SK-N-SH (cell line): ENCODE measurements at regions not wholly inside any gene's neighbourhood (a gene's known extent, or its start where the extent isn't known, plus 50 kb on each side); places are given as distances from the start of the nearest gene placed in this dataset.

Experiments used
- CTCF ChIA-PET: fragments of 300-600, 350-600 bp; formaldehyde crosslinking; extraction: SDS; loops from one replicate; lab custom pipeline; 2021; lab: Yijun Ruan, JAX
- POLR2A ChIA-PET: fragments of 350-600 bp; sonication (Branson Sonifier 250); formaldehyde crosslinking; extraction: SDS; loops from one replicate; lab custom pipeline; 2020; ENCODE audit warnings: antibody characterized with exemption, inconsistent platforms; lab: Yijun Ruan, JAX
- DNase-seq: peaks from one replicate; pipeline ENCODE4 v3.0.0; 2012
- H2AFZ ChIP-seq: fragments of 200-600 bp; sonication (generic); 2 replicates; pipeline ENCODE4 v1.8.1; 2016; ENCODE audit warnings: antibody characterized with exemption, mild to moderate bottlenecking, low read depth
- H3F3A ChIP-seq: fragments of 200-600 bp; sonication (generic); replicated peaks from 2 replicates; pipeline ENCODE3; 2016; ENCODE audit warnings: antibody characterized with exemption, mild to moderate bottlenecking; ENCODE audit not compliant: insufficient read depth
- H3K27ac ChIP-seq, 2 experiments: fragments of 200-500 bp in 1 of 2; fragments of 200-600 bp in 1 of 2; sonication (Bioruptor generic) in 1 of 2; sonication (generic), shearing (Covaris generic) in 1 of 2; 2 replicates each; pipeline versions ENCODE4 v1.5.1 to v1.6.1; 2014 to 2016; ENCODE audit warnings: low read depth in 2 of 2, inconsistent platforms in 1 of 2, low read length in 1 of 2, mild to moderate bottlenecking in 1 of 2, mixed read lengths in 1 of 2
- H3K27me3 ChIP-seq: fragments of 200-600 bp; sonication (generic), shearing (Covaris generic); 2 replicates; pipeline ENCODE4 v1.6.1; 2016; ENCODE audit warnings: mixed run types; ENCODE audit not compliant: insufficient read depth
- H3K36me3 ChIP-seq, 2 experiments: fragments of 200-500 bp in 1 of 2; fragments of 200-600 bp in 1 of 2; sonication (Bioruptor generic) in 1 of 2; sonication (generic) in 1 of 2; replicated peaks in 1 of 2; 2 replicates each; pipeline versions ENCODE3 to v1.5.1; 2014 to 2016; ENCODE audit warnings: low read length in 1 of 2, mild to moderate bottlenecking in 1 of 2; ENCODE audit not compliant: insufficient read depth in 2 of 2, control insufficient read depth in 1 of 2
- H3K4me1 ChIP-seq, 2 experiments: fragments of 200-500 bp in 1 of 2; fragments of 200-600 bp in 1 of 2; sonication (Bioruptor generic) in 1 of 2; sonication (generic), shearing (Covaris generic) in 1 of 2; 2 replicates each; pipeline versions ENCODE4 v1.5.1 to v1.6.1; 2014 to 2016; ENCODE audit warnings: low read depth in 1 of 2, low read length in 1 of 2, mixed run types in 1 of 2; ENCODE audit not compliant: insufficient read depth in 2 of 2, control insufficient read depth in 1 of 2
- H3K4me2 ChIP-seq: fragments of 200-600 bp; sonication (generic), shearing (Covaris generic); 2 replicates; pipeline ENCODE4 v1.6.1; 2017; ENCODE audit warnings: mixed run types
- H3K4me3 ChIP-seq, 2 experiments: fragments of 200-500 bp in 1 of 2; fragments of 200-600 bp in 1 of 2; sonication (Bioruptor generic) in 1 of 2; sonication (generic), shearing (Covaris generic) in 1 of 2; 2 replicates each; pipeline versions ENCODE4 v1.5.1 to v1.8.1; 2014 to 2016; ENCODE audit warnings: low read depth in 2 of 2, inconsistent platforms in 1 of 2, low read length in 1 of 2, mild to moderate bottlenecking in 1 of 2, mixed read lengths in 1 of 2, moderate library complexity in 1 of 2
- H3K79me2 ChIP-seq: fragments of 200-600 bp; sonication (generic); 2 replicates; pipeline ENCODE4 v1.8.1; 2017; ENCODE audit warnings: mild to moderate bottlenecking; ENCODE audit not compliant: insufficient read depth
- H3K9ac ChIP-seq: fragments of 200-600 bp; sonication (generic); 2 replicates; pipeline ENCODE4 v1.6.1; 2017; ENCODE audit warnings: mixed run types
- H3K9me2 ChIP-seq: fragments of 200-600 bp; sonication (generic); 2 replicates; pipeline ENCODE4 v1.6.1; 2017; ENCODE audit warnings: mixed run types
- H3K9me3 ChIP-seq: fragments of 200-600 bp; sonication (generic); 2 replicates; pipeline ENCODE4 v1.6.1; 2017; ENCODE audit warnings: mixed run types, mild to moderate bottlenecking, moderate library complexity
- H4K20me1 ChIP-seq: fragments of 200-600 bp; sonication (generic); 2 replicates; pipeline ENCODE4 v1.6.1; 2017; ENCODE audit warnings: mild to moderate bottlenecking, mixed run types; ENCODE audit not compliant: insufficient read depth
- ELF1 ChIP-seq: IDR thresholded peaks from 2 replicates; pipeline ENCODE4 v1.4.0; 2012
- EP300 ChIP-seq, 2 experiments: IDR thresholded peaks; 2 replicates each; pipeline versions ENCODE4 v1.4.0 to v1.6.1; 2012; ENCODE audit warnings: borderline replicate concordance in 1 of 2, low read depth in 1 of 2, low read length in 1 of 2
- FOXJ3 ChIP-seq: sonication (generic); formaldehyde crosslinking; IDR thresholded peaks from 2 replicates; pipeline ENCODE4 v1.5.1; 2020; ENCODE audit warnings: mild to moderate bottlenecking, missing genetic modification reagents
- MXI1 ChIP-seq: IDR thresholded peaks from 2 replicates; pipeline ENCODE4 v1.6.1; 2012; ENCODE audit warnings: mild to moderate bottlenecking, low read depth, low read length, improper control_type of control experiment
- POLR2AphosphoS5 ChIP-seq: IDR thresholded peaks from 2 replicates; pipeline ENCODE4 v1.6.1; 2012; ENCODE audit warnings: low read depth, low read length
- RAD21 ChIP-seq: IDR thresholded peaks from 2 replicates; pipeline ENCODE4 v1.6.1; 2012; ENCODE audit warnings: mild to moderate bottlenecking, low read length
- TCF12 ChIP-seq: IDR thresholded peaks from 2 replicates; pipeline ENCODE4 v1.4.0; 2012
- TEAD4 ChIP-seq: IDR thresholded peaks from 2 replicates; pipeline ENCODE4 v1.4.0; 2012; ENCODE audit warnings: mild to moderate bottlenecking, borderline replicate concordance; ENCODE audit not compliant: insufficient read depth
- WGBS: methylation state at CpG from one replicate; pipeline ENCODE4 v1.1.6; 2017; ENCODE audit warnings: low lambda C conversion rate; 5-methylcytosine and 5-hydroxymethylcytosine counted together
- TF ChIP-seq, protein P1 (sequence below): IDR thresholded peaks from 2 replicates; pipeline ENCODE4 v1.4.0; 2012; ENCODE audit warnings: low read depth, borderline replicate concordance
- TF ChIP-seq, protein P2 (sequence below): fragments of 200-600 bp; sonication (generic); IDR thresholded peaks from 2 replicates; pipeline ENCODE4 v1.6.1; 2017; ENCODE audit warnings: antibody characterized with exemption, mild to moderate bottlenecking, moderate library complexity
- TF ChIP-seq, protein P3 (sequence below): IDR thresholded peaks from 2 replicates; pipeline ENCODE4 v1.6.1; 2012; ENCODE audit warnings: mild to moderate bottlenecking, low read depth, low read length, moderate library complexity
- TF ChIP-seq, protein P4 (sequence below): fragments of 150-350 bp; IDR thresholded peaks from 2 replicates; pipeline ENCODE4 v1.6.1; 2016; ENCODE audit warnings: mild to moderate bottlenecking, low read depth, low read length

DNA sequence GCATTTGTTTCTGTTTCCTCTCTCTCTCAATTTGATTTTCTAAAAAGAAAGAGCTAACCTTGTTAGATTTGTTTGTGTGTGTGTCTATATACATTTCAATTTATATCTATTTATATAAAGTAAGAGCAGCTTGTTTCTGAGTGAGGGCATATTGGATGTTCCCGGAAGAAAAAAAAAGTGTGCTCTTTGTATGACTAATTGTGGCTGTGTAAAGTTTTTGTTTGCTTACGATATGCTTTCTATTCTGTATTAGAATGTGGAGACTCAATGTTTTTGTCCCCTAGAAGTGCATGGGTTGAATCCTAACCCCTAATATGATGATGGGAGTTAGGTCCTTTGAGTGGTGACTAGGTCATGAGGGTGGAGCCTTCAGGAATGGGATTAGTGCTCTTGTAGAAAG lies 66.6 kb upstream of the C1QTNF9B start (continued):
- TF ChIP-seq FOXJ3: no peak

DNA sequence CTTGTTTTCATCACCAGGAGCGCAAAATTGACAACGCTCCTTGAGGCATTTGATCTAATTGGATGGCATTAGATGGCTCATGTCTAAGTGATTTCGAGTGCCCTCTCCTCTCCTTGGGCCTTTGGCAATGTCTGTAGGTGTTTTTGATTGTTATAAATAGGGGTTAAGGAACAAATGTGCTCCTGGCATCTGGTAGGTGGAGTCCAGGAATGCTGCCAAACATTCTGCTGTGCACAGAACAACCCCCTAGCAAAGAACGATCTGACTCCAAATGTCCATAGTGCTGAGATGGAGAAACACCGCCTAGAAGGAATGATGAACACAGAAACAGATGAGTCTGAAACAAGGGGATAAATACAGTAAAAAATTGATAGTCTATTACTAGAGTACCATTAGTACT lies 68.0 kb upstream of the C1QTNF9B start:
- no peaks in the 10 kb centered on the region for H4K20me1 ChIP-seq
- H3K36me3 ChIP-seq: no peaks in the 10 kb centered on the region
- no peaks in the 10 kb centered on the region for H3F3A ChIP-seq
- POLR2A ChIA-PET: no interaction called here
- peaks cover 0 to 3% of the 10 kb centered on the region in 2 experiments; a peak in 1 of 4 replicates for H3K4me1 ChIP-seq
- H2AFZ ChIP-seq: no peak overlapping the region
- no peaks in the 10 kb centered on the region for H3K9me2 ChIP-seq
- H3K4me3 ChIP-seq: no peak overlapping the region
- 77% methylated on average over 5 of the region's 5 CpGs for WGBS
- DNase-seq: no peak
- H3K9ac ChIP-seq: no peak overlapping the region
- no peak overlapping the region for H3K4me2 ChIP-seq
- CTCF ChIA-PET: no interaction called here
- H3K79me2 ChIP-seq: no peaks in the 10 kb centered on the region
- TF ChIP-seq TEAD4: no peak
- no peak for TF ChIP-seq MXI1
- TF ChIP-seq, all 33 proteins: peak for 0
- Histone ChIP-seq H3K27ac (no peak overlapping the region), H3K9me3 (no peaks in the 10 kb centered on the region), H3K27me3 (no peaks in the 10 kb centered on the region)

DNA sequence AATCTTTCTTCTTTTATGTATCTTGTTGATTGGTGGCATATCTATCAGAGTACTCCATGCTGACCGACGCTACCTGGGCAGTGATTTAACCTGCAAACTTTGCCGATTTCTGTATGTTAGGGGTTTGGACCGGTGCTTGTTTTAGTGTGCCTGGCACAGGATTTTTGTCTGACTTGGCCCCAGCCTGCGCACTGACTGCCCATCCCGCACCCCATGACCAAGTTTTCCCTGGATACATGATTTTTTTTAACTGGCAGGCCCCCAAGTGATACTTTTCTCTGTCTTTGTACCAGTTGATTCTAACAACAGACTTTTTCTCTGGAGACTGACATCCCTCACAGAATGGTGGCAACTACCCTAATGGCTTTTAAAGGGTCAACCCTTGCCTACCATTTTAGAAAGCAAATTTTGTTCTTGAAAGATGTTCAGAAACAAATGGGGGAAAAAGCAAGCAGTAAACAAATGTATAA lies 69.0 kb upstream of the C1QTNF9B start:
- Histone ChIP-seq H4K20me1 (no peaks in the 10 kb centered on the region), H3K4me1 (peaks cover 0 to 3% of the 10 kb centered on the region in 2 experiments; a peak in 1 of 4 replicates), H3K9me2 (no peaks in the 10 kb centered on the region), H3K9me3 (no peaks in the 10 kb centered on the region), H2AFZ (no peak overlapping the region; the same call in 1 of the 2 replicates), H3K4me2 (peak overlapping the region; percentile 20; the same call in 1 of the 2 replicates), H3K27me3 (no peaks in the 10 kb centered on the region), H3F3A (no peaks in the 10 kb centered on the region), H3K36me3 (no peaks in the 10 kb centered on the region), H3K79me2 (no peaks in the 10 kb centered on the region), H3K4me3 (no peak overlapping the region), H3K27ac (no peak overlapping the region), H3K9ac (no peak overlapping the region)
- no peak for TF ChIP-seq TCF12
- TF ChIP-seq, protein P1, sequence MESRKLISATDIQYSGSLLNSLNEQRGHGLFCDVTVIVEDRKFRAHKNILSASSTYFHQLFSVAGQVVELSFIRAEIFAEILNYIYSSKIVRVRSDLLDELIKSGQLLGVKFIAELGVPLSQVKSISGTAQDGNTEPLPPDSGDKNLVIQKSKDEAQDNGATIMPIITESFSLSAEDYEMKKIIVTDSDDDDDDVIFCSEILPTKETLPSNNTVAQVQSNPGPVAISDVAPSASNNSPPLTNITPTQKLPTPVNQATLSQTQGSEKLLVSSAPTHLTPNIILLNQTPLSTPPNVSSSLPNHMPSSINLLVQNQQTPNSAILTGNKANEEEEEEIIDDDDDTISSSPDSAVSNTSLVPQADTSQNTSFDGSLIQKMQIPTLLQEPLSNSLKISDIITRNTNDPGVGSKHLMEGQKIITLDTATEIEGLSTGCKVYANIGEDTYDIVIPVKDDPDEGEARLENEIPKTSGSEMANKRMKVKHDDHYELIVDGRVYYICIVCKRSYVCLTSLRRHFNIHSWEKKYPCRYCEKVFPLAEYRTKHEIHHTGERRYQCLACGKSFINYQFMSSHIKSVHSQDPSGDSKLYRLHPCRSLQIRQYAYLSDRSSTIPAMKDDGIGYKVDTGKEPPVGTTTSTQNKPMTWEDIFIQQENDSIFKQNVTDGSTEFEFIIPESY: no peak
- TF ChIP-seq, protein P2, sequence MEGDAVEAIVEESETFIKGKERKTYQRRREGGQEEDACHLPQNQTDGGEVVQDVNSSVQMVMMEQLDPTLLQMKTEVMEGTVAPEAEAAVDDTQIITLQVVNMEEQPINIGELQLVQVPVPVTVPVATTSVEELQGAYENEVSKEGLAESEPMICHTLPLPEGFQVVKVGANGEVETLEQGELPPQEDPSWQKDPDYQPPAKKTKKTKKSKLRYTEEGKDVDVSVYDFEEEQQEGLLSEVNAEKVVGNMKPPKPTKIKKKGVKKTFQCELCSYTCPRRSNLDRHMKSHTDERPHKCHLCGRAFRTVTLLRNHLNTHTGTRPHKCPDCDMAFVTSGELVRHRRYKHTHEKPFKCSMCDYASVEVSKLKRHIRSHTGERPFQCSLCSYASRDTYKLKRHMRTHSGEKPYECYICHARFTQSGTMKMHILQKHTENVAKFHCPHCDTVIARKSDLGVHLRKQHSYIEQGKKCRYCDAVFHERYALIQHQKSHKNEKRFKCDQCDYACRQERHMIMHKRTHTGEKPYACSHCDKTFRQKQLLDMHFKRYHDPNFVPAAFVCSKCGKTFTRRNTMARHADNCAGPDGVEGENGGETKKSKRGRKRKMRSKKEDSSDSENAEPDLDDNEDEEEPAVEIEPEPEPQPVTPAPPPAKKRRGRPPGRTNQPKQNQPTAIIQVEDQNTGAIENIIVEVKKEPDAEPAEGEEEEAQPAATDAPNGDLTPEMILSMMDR: no peak
- no peak for TF ChIP-seq ELF1
- TF ChIP-seq, protein P3, sequence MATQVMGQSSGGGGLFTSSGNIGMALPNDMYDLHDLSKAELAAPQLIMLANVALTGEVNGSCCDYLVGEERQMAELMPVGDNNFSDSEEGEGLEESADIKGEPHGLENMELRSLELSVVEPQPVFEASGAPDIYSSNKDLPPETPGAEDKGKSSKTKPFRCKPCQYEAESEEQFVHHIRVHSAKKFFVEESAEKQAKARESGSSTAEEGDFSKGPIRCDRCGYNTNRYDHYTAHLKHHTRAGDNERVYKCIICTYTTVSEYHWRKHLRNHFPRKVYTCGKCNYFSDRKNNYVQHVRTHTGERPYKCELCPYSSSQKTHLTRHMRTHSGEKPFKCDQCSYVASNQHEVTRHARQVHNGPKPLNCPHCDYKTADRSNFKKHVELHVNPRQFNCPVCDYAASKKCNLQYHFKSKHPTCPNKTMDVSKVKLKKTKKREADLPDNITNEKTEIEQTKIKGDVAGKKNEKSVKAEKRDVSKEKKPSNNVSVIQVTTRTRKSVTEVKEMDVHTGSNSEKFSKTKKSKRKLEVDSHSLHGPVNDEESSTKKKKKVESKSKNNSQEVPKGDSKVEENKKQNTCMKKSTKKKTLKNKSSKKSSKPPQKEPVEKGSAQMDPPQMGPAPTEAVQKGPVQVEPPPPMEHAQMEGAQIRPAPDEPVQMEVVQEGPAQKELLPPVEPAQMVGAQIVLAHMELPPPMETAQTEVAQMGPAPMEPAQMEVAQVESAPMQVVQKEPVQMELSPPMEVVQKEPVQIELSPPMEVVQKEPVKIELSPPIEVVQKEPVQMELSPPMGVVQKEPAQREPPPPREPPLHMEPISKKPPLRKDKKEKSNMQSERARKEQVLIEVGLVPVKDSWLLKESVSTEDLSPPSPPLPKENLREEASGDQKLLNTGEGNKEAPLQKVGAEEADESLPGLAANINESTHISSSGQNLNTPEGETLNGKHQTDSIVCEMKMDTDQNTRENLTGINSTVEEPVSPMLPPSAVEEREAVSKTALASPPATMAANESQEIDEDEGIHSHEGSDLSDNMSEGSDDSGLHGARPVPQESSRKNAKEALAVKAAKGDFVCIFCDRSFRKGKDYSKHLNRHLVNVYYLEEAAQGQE: no peak
- no peak for TF ChIP-seq RAD21
- no peak for TF ChIP-seq EP300 (IDR thresholded peaks at IDR 0.05; ENCODE audit: borderline replicate concordance in 1 of 2, low read depth in 1 of 2, low read length in 1 of 2)
- no peak for TF ChIP-seq POLR2AphosphoS5
- TF ChIP-seq, protein P4, sequence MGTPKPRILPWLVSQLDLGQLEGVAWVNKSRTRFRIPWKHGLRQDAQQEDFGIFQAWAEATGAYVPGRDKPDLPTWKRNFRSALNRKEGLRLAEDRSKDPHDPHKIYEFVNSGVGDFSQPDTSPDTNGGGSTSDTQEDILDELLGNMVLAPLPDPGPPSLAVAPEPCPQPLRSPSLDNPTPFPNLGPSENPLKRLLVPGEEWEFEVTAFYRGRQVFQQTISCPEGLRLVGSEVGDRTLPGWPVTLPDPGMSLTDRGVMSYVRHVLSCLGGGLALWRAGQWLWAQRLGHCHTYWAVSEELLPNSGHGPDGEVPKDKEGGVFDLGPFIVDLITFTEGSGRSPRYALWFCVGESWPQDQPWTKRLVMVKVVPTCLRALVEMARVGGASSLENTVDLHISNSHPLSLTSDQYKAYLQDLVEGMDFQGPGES: no peak
- CTCF ChIA-PET: no interaction called here
- DNase-seq: no peak
- 94% methylated on average over 6 of the region's 6 CpGs for WGBS
- POLR2A ChIA-PET: no interaction called here
